CD4-positive, alpha-beta T cell treated with Interleukin-17A for 1 hour (primary cell): ENCODE measurements at regions not wholly inside any gene's neighbourhood (a gene's known extent, or its start where the extent isn't known, plus 50 kb on each side); places are given as distances from the start of the nearest gene placed in this dataset.
A peak's percentile ranks its signal among the peaks of the same experiment; 100 is the strongest.

Experiments used
- DNase-seq: peaks from one replicate; pipeline ENCODE4 v3.0.0-alpha.2; 2020

DNA sequence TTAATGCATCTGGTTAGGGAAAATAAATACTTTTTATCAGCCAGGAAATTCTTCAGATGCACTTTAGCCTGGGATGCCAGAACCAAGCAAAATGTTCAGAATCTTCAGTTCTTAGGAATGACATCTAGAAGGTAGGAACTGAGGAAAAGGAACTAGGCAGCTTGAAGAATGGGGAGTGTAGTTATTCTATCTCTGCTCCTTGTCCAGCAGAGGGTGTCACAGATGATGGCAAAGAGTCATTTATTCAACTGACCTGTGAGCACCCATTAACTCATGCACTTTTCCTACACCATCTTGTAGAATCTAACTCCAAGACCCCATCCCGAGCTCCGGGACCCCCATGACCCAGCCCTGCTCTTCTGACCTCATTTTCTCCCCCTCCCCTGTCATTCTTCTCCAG lies 122.1 kb upstream of the ISX start:
- no peak for DNase-seq

- no peak for DNase-seq
Observed at GRCh38 chr22:34946339-34946985, 119.5 kb upstream of the ISX start.

GRCh38 chr22:34950489-34950888 lies 115.5 kb upstream of the ISX start:
- no peak for DNase-seq

GRCh38 chr22:34951212-34951611 lies 114.7 kb upstream of the ISX start:
- DNase-seq, result no peak

DNA sequence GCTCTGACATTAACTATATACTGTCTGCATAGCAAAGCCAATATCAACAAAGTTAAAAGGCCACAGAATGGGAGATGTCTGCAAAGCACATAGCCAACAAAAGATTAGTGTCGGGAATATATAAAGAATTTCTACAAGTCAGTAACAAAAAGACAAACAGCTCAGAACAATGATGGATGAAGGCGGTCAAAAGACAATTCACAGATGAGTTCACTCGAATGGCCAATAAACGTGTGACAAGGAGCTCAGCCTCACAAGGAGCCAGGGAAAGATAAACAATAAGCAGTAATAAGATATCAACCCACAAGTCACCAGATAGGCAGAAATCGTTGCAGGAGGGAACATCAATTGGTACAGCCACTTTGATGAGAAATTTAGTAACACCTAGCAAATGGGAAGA lies 106.0 kb upstream of the ISX start:
- no peak for DNase-seq

DNA sequence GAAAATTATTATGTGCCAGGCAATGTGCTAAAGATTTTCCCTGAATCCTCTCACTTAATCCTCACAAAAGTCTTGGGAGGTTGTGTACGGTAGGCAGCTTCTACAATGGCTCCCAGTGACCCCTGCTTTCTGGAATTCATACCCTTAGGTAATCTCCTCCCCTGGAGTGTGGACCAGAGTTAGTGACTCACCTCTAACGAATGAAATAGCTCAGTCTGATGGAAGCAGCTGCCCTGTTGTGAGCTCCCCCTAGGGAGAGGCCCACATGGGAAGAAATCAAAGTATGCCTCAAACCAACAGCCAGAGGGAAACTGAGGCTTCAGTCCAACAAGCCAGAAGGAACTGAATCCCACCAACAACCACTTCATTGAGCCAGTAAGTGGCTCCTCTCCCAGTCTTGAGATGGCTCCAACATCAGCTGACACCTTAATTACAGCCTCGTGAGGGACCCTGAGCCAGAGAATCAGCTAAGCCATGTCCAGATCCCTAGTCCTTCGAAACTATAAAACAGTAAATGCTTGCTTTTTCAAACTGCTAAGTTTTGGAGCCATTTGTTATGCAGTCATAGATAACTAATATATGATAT lies 98.9 kb upstream of the ISX start:
- no peak for DNase-seq

- DNase-seq, result no peak
Observed at GRCh38 chr22:34969001-34969790, 96.8 kb upstream of the ISX start.

GRCh38 chr22:34971456-34971855 lies 94.5 kb upstream of the ISX start:
- DNase-seq, result no peak

GRCh38 chr22:34972191-34972897 lies 93.6 kb upstream of the ISX start:
- no peak for DNase-seq

DNA sequence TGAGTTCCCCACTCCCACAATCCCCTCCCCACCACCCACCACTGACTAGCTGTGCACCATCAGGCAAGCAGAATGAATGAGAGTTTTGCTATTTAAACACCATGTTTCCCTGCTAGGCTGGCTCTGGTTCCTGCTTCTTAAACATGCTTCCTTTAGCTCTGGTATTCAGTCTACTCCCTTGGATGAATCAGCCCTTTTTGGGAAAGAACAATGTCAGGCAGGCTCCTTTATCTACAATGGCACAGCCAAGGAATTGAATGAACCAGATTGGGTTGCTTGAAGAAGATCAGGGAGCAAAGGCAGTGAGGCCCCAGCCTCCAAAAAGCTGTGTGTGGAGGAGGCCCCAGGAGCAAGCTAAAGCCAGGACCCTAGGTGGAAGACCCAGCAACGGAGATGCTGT lies 92.9 kb upstream of the ISX start:
- DNase-seq, result no peak

GRCh38 chr22:34973926-34974325 lies 92.0 kb upstream of the ISX start:
- DNase-seq, result no peak

DNA sequence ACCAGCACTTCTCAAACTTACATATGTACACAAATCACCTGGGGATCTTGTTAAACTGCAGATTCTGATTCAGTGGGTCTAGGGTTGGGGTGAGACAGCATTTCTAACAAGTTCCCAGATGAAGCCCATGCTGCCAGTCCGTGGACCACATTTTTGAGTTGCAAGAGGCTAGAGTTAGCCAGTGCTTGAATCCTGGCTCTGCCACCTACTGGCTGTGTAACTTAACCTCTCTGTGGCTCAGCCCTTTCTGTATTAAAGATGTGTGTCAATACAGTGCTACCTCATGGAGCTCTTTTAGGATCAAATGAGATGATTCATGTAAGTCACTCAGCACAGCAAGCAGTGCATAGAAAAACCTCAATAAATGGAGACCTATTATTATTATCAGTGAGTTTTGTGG lies 90.2 kb upstream of the ISX start:
- peak; percentile 1 for DNase-seq

- no peak for DNase-seq
Observed at GRCh38 chr22:34976474-34976873, 89.5 kb upstream of the ISX start.

DNA sequence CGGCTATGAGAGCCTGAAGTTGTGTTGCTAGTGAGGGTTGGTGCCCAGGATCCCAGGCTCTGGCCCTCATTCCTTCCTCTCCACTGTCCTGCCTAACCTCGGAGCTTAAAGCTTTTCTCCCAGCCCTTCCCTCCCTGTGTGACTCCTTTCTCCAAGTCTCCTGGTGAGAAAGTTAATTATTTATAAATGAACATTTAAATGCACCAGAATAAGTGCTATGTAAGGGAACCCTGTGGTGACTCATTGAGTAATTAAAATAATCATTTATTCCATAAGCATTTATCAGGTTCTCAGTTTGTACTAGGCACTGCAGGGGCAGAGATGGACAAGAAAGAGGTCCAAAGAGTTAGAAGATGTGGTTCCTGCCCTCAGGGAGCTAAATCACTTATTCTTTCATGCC lies 89.1 kb upstream of the ISX start:
- no peak for DNase-seq

DNA sequence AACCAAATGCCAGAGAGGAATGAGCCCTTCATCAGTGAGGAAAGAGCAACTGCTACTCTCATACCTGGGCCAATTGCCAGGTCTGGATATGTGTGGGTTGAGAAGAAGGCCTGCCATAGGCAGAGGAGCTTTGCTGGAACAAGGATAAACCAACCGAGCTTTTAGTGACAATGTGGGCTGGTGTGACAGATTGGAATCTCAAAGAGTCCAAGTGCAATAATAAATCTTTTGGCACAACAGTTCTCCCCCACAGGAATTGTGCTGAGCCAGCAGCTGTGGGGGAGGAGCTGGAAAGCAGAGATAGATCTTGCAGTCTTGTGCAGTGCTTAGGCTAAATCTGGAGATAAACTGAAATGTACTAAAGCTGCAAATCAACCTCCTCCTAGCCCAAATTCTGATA lies 79.4 kb upstream of the ISX start:
- DNase-seq, result no peak

GRCh38 chr22:34992672-34993071 lies 73.3 kb upstream of the ISX start:
- no peak for DNase-seq

DNA sequence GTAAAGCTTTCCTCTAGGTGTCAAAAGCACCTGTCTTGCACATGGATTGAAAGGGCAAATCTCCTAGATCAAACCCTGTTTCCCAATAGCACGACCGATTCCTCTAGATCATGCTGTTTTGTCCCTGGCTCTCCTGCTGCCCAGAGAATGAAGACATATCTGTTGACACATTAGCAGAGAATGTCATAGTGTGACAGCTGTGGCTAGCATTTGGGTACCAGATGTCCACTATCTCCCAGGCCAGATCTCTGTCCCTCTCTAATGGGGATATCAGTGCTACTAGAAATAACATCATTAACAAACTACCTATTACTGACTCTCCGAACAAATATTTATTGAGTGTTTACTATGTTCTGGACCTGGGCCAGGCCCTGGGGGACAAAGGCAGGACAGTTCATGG lies 72.4 kb upstream of the ISX start:
- no peak for DNase-seq

- no peak for DNase-seq
Observed at GRCh38 chr22:34997633-34998299, 68.2 kb upstream of the ISX start.

GRCh38 chr22:34998921-34999320 lies 67.0 kb upstream of the ISX start:
- DNase-seq, result no peak

DNA sequence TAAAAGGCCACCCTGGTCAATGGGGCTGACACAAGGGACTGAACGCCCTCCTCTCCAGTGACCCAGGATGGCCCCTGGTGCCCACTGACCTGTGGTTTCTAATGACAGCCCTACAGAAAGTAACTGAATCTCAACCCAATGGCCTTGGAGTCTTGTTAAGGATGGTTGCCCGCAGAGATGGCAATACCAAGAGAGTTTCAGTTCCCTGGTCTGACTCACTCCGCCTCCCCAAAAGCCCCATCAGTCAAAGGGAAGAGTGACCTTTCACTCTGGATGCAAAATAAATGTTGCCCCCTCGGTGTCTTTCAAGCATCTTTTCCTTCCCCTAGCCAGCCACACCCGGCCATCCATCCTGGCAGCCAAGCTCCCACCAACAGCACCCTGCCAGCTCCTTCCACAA lies 57.7 kb upstream of the ISX start:
- DNase-seq, result no peak

DNA sequence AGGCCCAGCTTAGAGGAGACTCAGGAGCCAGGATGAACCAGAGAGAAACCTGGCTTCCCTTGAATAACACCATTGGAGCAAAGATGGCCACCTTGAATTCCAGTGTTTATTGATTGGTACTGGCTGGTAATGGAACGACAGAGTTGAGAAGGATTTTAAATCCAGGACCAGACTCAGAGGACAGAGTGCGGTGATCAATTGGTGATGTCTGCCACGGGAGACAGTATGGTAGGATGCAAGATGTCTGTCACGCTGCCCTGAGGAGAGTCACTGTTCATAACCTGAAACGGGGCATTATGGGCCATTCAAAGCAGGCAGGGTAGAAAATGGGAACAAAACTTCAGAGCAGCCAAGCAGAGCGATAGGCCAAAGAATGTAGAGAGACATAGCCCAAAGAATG lies 55.4 kb upstream of the ISX start:
- DNase-seq, result no peak

DNA sequence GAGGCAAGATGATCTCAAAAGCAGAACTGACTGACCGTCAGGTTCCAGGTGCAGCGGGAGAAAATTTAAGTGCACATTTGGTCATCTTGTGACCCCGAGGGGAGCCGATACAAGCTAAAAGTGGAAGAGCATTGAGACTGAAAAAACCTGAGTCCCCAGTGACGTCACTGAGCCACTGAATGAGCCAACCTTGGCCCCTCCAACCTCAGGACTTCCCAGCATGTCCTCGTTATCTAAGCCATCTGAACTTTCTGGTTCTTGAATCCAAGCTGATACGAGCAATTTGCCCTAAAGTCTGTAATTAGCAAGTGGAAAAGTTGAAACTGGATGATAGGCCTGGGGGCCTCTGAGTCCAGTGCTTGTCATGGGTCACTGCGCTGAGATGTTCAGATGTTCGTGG lies 51.1 kb upstream of the ISX start:
- DNase-seq, result no peak
